Lung (tissue), 11 donors: ENCODE measurements at regions not wholly inside any gene's neighbourhood (a gene's known extent, or its start where the extent isn't known, plus 50 kb on each side); places are given as distances from the start of the nearest gene placed in this dataset.

Experiments
- ATAC-seq: fragments of 200-7000 bp; cut with Tn5 transposase; one replicate; pipeline ENCODE4 v1.9.1; 2020; ENCODE audit warnings: moderate number of reproducible peaks; ENCODE audit not compliant: insufficient read depth, low FRiP score
- DNase-seq, 3 donors: peaks; one replicate each; pipeline ENCODE4 v3.0.0-alpha.2; 2013 to 2017
- H3K27ac ChIP-seq, 2 donors: one replicate each; pipeline ENCODE4 v1.5.1; 2013; ENCODE audit warnings: mild to moderate bottlenecking in 2 of 2, moderate library complexity in 2 of 2, control low read depth in 1 of 2, inconsistent platforms in 1 of 2, low read depth in 1 of 2, low read length in 1 of 2
- H3K27me3 ChIP-seq, 3 donors: one replicate each; pipeline ENCODE4 v1.5.1; 2013; ENCODE audit warnings: low read length in 2 of 3; ENCODE audit not compliant: control insufficient read depth in 3 of 3, insufficient read depth in 3 of 3
- H3K36me3 ChIP-seq, 4 donors: one replicate each; pipeline ENCODE4 v1.5.1; 2013; ENCODE audit warnings: low read length in 4 of 4, mild to moderate bottlenecking in 1 of 4, moderate library complexity in 1 of 4; ENCODE audit not compliant: control insufficient read depth in 4 of 4, insufficient read depth in 4 of 4
- H3K4me1 ChIP-seq, 5 donors: one replicate each; pipeline ENCODE4 v1.5.1; 2013; ENCODE audit warnings: low read length in 5 of 5, mild to moderate bottlenecking in 2 of 5, moderate library complexity in 1 of 5; ENCODE audit not compliant: control insufficient read depth in 5 of 5, insufficient read depth in 5 of 5
- H3K4me3 ChIP-seq: one replicate; pipeline ENCODE4 v1.5.1; 2013; ENCODE audit warnings: mild to moderate bottlenecking, control low read depth, moderate library complexity
- H3K9ac ChIP-seq, 2 donors: one replicate each; pipeline ENCODE4 v1.5.1; 2013; ENCODE audit warnings: low read length in 2 of 2, control low read depth in 1 of 2; ENCODE audit not compliant: insufficient read depth in 1 of 2
- H3K9me3 ChIP-seq, 4 donors: one replicate each; pipeline ENCODE4 v1.5.1; 2013; ENCODE audit warnings: low read length in 3 of 4, mild to moderate bottlenecking in 1 of 4, moderate library complexity in 1 of 4; ENCODE audit not compliant: control insufficient read depth in 4 of 4, insufficient read depth in 3 of 4
- CTCF ChIP-seq: IDR thresholded peaks from 2 replicates; pipeline ENCODE4 v1.5.1; 2012; ENCODE audit warnings: mild to moderate bottlenecking; ENCODE audit errors: control extremely low read depth, extremely low read depth
- WGBS, 2 donors: extraction: QIAGEN DNeasy Blood & Tissue Kit; methylation state at CpG; one replicate each; pipeline ENCODE4 v1.1.7; 2013; 5-methylcytosine and 5-hydroxymethylcytosine counted together
- donor health status: control.
- donor health status: control.
- donor health status: Bipolar disorder and iron deficiency.
- donor health status: healthy.
- donor health status: DM: yes; HTN: yes; CAD: no.

DNA sequence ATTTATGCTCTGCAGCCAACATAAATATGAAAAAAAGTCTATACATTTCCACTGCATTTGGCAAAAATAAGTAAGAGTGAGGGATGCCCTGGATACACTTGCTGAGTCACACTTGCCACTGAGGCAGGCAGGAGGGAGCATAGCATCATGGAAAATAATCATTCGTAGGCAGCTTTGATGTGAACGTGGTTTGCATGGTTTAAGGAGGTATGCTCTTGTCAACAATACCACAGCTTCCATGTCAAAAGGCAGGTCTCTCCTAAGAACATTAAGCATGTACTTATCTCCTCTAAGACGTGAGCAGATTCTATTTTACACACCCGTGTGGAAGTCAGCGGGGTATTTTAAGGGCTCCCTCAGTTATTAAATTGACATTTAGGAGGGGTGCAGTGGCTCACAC, 89.2 kb upstream of the WDR11 start:
- 69 to 86% methylated on average over 5 of the region's 5 CpGs for WGBS, 2 donors

GRCh38 chr10:120765226-120765803, 85.8 kb upstream of the WDR11 start:
- Histone ChIP-seq H3K4me1 (no peaks in the 10 kb centered on the region), H3K4me3 (no peak overlapping the region), H3K27ac (no peak overlapping the region), H3K9ac (no peak overlapping the region), H3K9me3 (no peaks in the 10 kb centered on the region), H3K36me3 (no peaks in the 10 kb centered on the region), H3K27me3 (no peaks in the 10 kb centered on the region)
- no peak for TF ChIP-seq CTCF
- no peak for ATAC-seq
- 52 to 75% methylated on average over 1 of the region's 1 CpG for WGBS, 2 donors
- DNase-seq = no peak

More for the DNA sequence above, 89.2 kb upstream of the WDR11 start:
- H3K27me3 ChIP-seq = no peaks in the 10 kb centered on the region
- no peak for TF ChIP-seq CTCF
- no peak for ATAC-seq
- H3K36me3 ChIP-seq = no peaks in the 10 kb centered on the region
- DNase-seq = no peak
- H3K4me1 ChIP-seq = no peaks in the 10 kb centered on the region
- H3K27ac ChIP-seq = no peak overlapping the region
- H3K4me3 ChIP-seq = no peak overlapping the region
- H3K9ac ChIP-seq = no peak overlapping the region
- no peaks in the 10 kb centered on the region for H3K9me3 ChIP-seq

DNA sequence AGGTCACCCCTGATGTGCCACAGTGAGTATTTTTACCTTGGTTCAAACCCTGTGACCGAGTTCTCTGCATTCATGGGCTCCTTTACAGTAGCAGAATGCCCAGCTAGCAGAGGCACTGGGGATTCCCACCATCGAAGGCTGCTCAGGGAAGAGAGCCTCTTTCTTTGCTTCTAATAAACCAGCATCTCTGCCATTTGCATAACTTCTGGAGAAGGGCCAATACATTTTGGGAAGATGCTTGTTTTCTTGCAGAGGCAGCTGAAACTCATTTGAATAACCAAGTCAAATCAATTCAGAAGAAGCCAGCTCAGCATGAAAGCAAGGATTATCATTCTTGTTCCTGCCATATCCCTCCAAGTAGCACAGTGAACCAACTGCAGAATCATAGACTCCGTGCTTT, 82.9 kb upstream of the WDR11 start:
- WGBS, 2 donors = 84 to 89% methylated on average over 3 of the region's 3 CpGs
- Histone ChIP-seq H3K27ac (no peak overlapping the region), H3K27me3 (no peaks in the 10 kb centered on the region), H3K36me3 (no peaks in the 10 kb centered on the region), H3K4me1 (no peaks in the 10 kb centered on the region), H3K4me3 (no peak overlapping the region), H3K9ac (no peak overlapping the region), H3K9me3 (peaks cover 0 to 2% (median 0%) of the 10 kb centered on the region in 4 donors)
- no peak for ATAC-seq
- TF ChIP-seq CTCF = no peak
- no peak for DNase-seq

- no peak overlapping the region for H3K27ac ChIP-seq
- WGBS, 2 donors = 79 to 83% methylated on average over 4 of the region's 4 CpGs
- no peaks in the 10 kb centered on the region for H3K36me3 ChIP-seq
- peaks cover 0 to 4% (median 0%) of the 10 kb centered on the region in 3 donors for H3K27me3 ChIP-seq
- TF ChIP-seq CTCF = no peak
- DNase-seq = no peak
- H3K4me1 ChIP-seq = no peaks in the 10 kb centered on the region
- H3K9ac ChIP-seq = no peak overlapping the region
- H3K4me3 ChIP-seq = no peak overlapping the region
- H3K9me3 ChIP-seq = peaks cover 0 to 2% (median 0%) of the 10 kb centered on the region in 4 donors
- ATAC-seq = no peak
Measured at GRCh38 chr10:120770496-120770895, 80.7 kb upstream of the WDR11 start.
